ENCODE measurements at regions not wholly inside any gene's neighbourhood (a gene's known extent, or its start where the extent isn't known, plus 50 kb on each side); places are given as distances from the start of the nearest gene placed in this dataset.
"Not testable (repeated sequence)": the region's sequence is repeated elsewhere in the genome, so short reads cannot be mapped to it uniquely, and the experiment has no call there.

DNA sequence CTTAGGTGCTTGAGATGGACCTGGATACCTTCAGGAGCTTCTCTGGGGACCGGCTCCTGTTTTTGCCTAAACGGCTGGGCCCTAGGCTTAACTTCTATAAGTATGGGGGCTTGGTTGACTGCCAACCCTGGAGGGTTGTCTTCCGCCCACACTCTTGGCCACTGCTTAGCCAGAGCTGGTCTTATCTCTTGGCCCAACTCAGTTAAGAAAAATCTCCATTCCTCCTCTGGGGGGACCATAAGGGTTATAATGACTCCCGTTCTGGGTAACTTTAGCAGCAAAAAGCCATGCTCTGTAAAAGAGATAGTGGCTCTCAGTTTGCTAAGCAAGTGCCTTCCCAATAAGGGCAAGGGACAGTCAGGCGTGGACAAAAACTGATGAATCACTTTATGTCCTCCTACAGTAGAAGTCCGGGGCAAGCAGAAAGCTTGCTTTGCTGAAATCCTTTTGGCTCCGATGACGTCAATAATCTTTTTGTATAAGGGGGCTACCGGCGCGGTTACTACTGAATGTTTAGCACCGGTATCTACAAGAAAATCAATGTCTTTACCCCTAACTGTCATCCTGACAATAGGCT lies 130.0 kb upstream of the CCZ1B start:
- TF ChIP-seq, protein P1, sequence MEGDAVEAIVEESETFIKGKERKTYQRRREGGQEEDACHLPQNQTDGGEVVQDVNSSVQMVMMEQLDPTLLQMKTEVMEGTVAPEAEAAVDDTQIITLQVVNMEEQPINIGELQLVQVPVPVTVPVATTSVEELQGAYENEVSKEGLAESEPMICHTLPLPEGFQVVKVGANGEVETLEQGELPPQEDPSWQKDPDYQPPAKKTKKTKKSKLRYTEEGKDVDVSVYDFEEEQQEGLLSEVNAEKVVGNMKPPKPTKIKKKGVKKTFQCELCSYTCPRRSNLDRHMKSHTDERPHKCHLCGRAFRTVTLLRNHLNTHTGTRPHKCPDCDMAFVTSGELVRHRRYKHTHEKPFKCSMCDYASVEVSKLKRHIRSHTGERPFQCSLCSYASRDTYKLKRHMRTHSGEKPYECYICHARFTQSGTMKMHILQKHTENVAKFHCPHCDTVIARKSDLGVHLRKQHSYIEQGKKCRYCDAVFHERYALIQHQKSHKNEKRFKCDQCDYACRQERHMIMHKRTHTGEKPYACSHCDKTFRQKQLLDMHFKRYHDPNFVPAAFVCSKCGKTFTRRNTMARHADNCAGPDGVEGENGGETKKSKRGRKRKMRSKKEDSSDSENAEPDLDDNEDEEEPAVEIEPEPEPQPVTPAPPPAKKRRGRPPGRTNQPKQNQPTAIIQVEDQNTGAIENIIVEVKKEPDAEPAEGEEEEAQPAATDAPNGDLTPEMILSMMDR (IDR thresholded peaks at IDR 0.05; ENCODE audit: poor library complexity, severe bottlenecking): not testable (repeated sequence)
- not testable (repeated sequence) for TF ChIP-seq RAD21 (conservative IDR thresholded peaks at IDR 0.05); SMC3 (conservative IDR thresholded peaks at IDR 0.05; ENCODE audit: poor library complexity); MXI1 (conservative IDR thresholded peaks at IDR 0.05; ENCODE audit: poor library complexity, severe bottlenecking); POLR2AphosphoS5 (IDR thresholded peaks at IDR 0.05); EZH2 (IDR thresholded peaks at IDR 0.05; ENCODE audit: borderline replicate concordance, insufficient read depth, low read length, poor library complexity, severe bottlenecking); EP300 (conservative IDR thresholded peaks at IDR 0.05; ENCODE audit: poor library complexity, severe bottlenecking); TAF1 (IDR thresholded peaks at IDR 0.05; ENCODE audit: low read depth)
- TF ChIP-seq, protein P2, sequence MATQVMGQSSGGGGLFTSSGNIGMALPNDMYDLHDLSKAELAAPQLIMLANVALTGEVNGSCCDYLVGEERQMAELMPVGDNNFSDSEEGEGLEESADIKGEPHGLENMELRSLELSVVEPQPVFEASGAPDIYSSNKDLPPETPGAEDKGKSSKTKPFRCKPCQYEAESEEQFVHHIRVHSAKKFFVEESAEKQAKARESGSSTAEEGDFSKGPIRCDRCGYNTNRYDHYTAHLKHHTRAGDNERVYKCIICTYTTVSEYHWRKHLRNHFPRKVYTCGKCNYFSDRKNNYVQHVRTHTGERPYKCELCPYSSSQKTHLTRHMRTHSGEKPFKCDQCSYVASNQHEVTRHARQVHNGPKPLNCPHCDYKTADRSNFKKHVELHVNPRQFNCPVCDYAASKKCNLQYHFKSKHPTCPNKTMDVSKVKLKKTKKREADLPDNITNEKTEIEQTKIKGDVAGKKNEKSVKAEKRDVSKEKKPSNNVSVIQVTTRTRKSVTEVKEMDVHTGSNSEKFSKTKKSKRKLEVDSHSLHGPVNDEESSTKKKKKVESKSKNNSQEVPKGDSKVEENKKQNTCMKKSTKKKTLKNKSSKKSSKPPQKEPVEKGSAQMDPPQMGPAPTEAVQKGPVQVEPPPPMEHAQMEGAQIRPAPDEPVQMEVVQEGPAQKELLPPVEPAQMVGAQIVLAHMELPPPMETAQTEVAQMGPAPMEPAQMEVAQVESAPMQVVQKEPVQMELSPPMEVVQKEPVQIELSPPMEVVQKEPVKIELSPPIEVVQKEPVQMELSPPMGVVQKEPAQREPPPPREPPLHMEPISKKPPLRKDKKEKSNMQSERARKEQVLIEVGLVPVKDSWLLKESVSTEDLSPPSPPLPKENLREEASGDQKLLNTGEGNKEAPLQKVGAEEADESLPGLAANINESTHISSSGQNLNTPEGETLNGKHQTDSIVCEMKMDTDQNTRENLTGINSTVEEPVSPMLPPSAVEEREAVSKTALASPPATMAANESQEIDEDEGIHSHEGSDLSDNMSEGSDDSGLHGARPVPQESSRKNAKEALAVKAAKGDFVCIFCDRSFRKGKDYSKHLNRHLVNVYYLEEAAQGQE (IDR thresholded peaks at IDR 0.05; ENCODE audit: borderline replicate concordance): not testable (repeated sequence)
